ENCODE measurements at regions not wholly inside any gene's neighbourhood (a gene's known extent, or its start where the extent isn't known, plus 50 kb on each side); places are given as distances from the start of the nearest gene placed in this dataset.

- ATAC-seq (ENCODE audit: insufficient number of reproducible peaks, low FRiP score, low read depth): no peak
- H3K36me3 ChIP-seq: no peaks in the 10 kb centered on the region
- peak overlapping the region; percentile 49 to 58 for H3K27ac ChIP-seq
Observed at GRCh38 chr7:106485919-106486318, 175.0 kb downstream of the CCDC71L start.

GRCh38 chr7:106485031-106485551 lies 175.9 kb downstream of the CCDC71L start:
- no peak for DNase-seq (ENCODE audit: low spot score)
- no peaks in the 10 kb centered on the region for H3K27me3 ChIP-seq (replicated peaks; ENCODE audit: insufficient read depth)
- no peak overlapping the region for H3K4me3 ChIP-seq
- no peaks in the 10 kb centered on the region for H3K36me3 ChIP-seq
- peak; percentile 58 for ATAC-seq (ENCODE audit: insufficient number of reproducible peaks, low FRiP score, low read depth)
- peak overlapping the region; percentile 49 to 58 for H3K27ac ChIP-seq
- H3K9me3 ChIP-seq: no peaks in the 10 kb centered on the region
- no peak for TF ChIP-seq CTCF (IDR thresholded peaks at IDR 0.05)
- H3K4me1 ChIP-seq (ENCODE audit: control insufficient read depth in 1 of 2, low read depth in 2 of 2): peaks cover 17 to 40% of the 10 kb centered on the region in 2 donors

More at GRCh38 chr7:106485919-106486318, 175.0 kb downstream of the CCDC71L start:
- Histone ChIP-seq H3K27me3 (replicated peaks; ENCODE audit: insufficient read depth) (no peaks in the 10 kb centered on the region), H3K9me3 (no peaks in the 10 kb centered on the region), H3K4me3 (no peak overlapping the region), H3K4me1 (ENCODE audit: control insufficient read depth in 1 of 2, low read depth in 2 of 2) (peaks cover 17 to 40% of the 10 kb centered on the region in 2 donors)
- DNase-seq (ENCODE audit: low spot score): no peak
- no peak for TF ChIP-seq CTCF (IDR thresholded peaks at IDR 0.05)

GRCh38 chr7:106484562-106484961 lies 176.4 kb downstream of the CCDC71L start:
- Histone ChIP-seq H3K9me3 (no peaks in the 10 kb centered on the region), H3K4me3 (no peak overlapping the region), H3K36me3 (no peaks in the 10 kb centered on the region), H3K27me3 (replicated peaks; ENCODE audit: insufficient read depth) (no peaks in the 10 kb centered on the region), H3K27ac (peak overlapping the region; percentile 49 to 58), H3K4me1 (ENCODE audit: control insufficient read depth in 1 of 2, low read depth in 2 of 2) (peaks cover 17 to 40% of the 10 kb centered on the region in 2 donors)
- no peak for ATAC-seq (ENCODE audit: insufficient number of reproducible peaks, low FRiP score, low read depth)
- no peak for DNase-seq (ENCODE audit: low spot score)
- TF ChIP-seq CTCF (IDR thresholded peaks at IDR 0.05): no peak

- no peak for DNase-seq (ENCODE audit: low spot score)
Observed at GRCh38 chr7:106482091-106482490, 178.9 kb downstream of the CCDC71L start.

GRCh38 chr7:106480616-106481031 lies 180.3 kb downstream of the CCDC71L start:
- Histone ChIP-seq H3K9me3 (no peaks in the 10 kb centered on the region), H3K4me3 (no peak overlapping the region), H3K36me3 (no peaks in the 10 kb centered on the region), H3K27me3 (replicated peaks; ENCODE audit: insufficient read depth) (no peaks in the 10 kb centered on the region), H3K4me1 (ENCODE audit: control insufficient read depth in 1 of 2, low read depth in 2 of 2) (peaks cover 11 to 24% of the 10 kb centered on the region in 2 donors), H3K27ac (no peak overlapping the region)
- no peak for TF ChIP-seq CTCF (IDR thresholded peaks at IDR 0.05)
- ATAC-seq (ENCODE audit: insufficient number of reproducible peaks, low FRiP score, low read depth): no peak
- DNase-seq (ENCODE audit: low spot score): no peak

More at GRCh38 chr7:106482091-106482490, 178.9 kb downstream of the CCDC71L start:
- H3K4me1 ChIP-seq (ENCODE audit: control insufficient read depth in 1 of 2, low read depth in 2 of 2): peaks cover 17 to 39% of the 10 kb centered on the region in 2 donors
- no peaks in the 10 kb centered on the region for H3K27me3 ChIP-seq (replicated peaks; ENCODE audit: insufficient read depth)
- no peak for ATAC-seq (ENCODE audit: insufficient number of reproducible peaks, low FRiP score, low read depth)
- no peaks in the 10 kb centered on the region for H3K9me3 ChIP-seq
- H3K27ac ChIP-seq: no peak overlapping the region
- H3K4me3 ChIP-seq: no peak overlapping the region
- no peak for TF ChIP-seq CTCF (IDR thresholded peaks at IDR 0.05)
- no peaks in the 10 kb centered on the region for H3K36me3 ChIP-seq

Data from thoracic aorta (tissue), 2 donors.